Bronchial epithelial cell (primary cell): ENCODE measurements at regions not wholly inside any gene's neighbourhood (a gene's known extent, or its start where the extent isn't known, plus 50 kb on each side); places are given as distances from the start of the nearest gene placed in this dataset.

Experiments used
- DNase-seq: peaks from one replicate; pipeline ENCODE4 v3.0.0-alpha.2; 2010; ENCODE audit warnings: low read depth
- FAIRE-seq: peaks from 2 replicates; lab custom pipeline; 2011; peaks lifted over from hg19 to GRCh38; lab: Jason Lieb, UNC
- H3K27me3 ChIP-seq: 2 replicates; pipeline ENCODE4 v1.5.1; 2011; ENCODE audit warnings: low read length; ENCODE audit not compliant: control insufficient read depth, insufficient read depth
- H3K36me3 ChIP-seq: 2 replicates; pipeline ENCODE4 v1.5.1; 2011; ENCODE audit warnings: low read length; ENCODE audit not compliant: control insufficient read depth, insufficient read depth
- H3K4me3 ChIP-seq: 2 replicates; pipeline ENCODE4 v1.5.1; 2011; ENCODE audit warnings: mild to moderate bottlenecking, low read depth, low read length, control low read depth
- CTCF ChIP-seq: IDR thresholded peaks from 2 replicates; pipeline ENCODE4 v1.5.1; 2011; ENCODE audit warnings: mild to moderate bottlenecking, moderate library complexity, low read length, control low read depth, inconsistent platforms; ENCODE audit not compliant: insufficient read depth, severe bottlenecking

DNA sequence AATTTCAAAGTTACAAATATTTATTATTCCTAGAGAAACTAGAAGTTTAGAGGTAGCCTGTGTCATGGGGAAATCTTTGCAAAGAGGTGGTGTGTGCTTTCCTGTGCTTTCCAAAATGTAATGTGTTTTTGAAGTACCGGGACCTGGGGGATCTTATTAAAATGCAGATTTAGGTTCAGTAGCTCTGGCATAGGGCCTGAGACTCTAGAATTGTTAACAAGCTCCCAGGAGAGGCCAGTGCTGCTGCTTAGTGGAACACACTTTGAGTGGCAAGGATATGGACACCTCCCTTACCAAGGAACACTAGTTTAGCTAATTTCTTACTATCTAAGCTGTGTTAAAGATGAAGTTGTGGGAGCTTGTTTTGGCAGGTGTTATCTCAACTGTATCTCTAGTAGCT lies 428.9 kb downstream of the VGLL3 start:
- no peak for TF ChIP-seq CTCF
- FAIRE-seq (no peak), DNase-seq (no peak)
- Histone ChIP-seq H3K4me3 (no peak overlapping the region), H3K27me3 (no peaks in the 10 kb centered on the region), H3K36me3 (no peaks in the 10 kb centered on the region)

DNA sequence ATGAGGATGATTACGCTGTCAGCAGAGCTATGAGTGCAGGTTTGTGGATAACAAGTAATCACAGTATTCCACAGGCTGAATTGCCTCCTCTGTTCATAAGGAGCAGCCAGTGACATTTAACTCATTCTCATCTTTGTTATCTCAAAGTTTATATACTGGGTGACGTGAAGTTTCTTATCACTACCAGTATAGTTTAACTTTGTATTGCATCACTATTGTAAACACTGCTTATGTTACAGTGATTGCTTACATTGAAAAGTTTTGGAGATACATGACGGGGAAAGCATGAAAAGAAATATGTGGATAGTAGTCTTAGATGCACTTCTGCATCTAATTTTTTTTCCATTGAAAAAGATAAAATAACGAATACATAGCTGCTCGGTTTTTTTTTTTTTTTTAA lies 429.7 kb downstream of the VGLL3 start:
- no peaks in the 10 kb centered on the region for H3K27me3 ChIP-seq

DNA sequence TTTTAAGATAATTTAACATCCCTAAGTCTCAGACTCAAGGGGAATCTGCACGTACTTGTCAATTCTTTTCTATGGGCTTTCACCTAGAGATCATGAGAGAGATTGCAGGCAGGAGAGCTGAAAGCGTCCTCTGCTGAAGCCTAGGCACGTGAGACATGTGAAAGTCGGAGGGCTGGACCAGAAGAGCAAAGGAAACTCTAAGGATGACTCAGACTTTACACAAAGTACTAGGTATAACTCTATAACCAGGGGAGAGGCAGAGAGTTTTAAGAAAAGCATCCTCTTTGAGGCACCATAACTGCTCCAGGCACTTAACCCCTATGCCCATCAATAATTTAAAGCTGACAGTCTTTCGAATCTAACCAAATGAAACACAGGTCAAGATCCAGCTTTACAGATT lies 436.6 kb downstream of the VGLL3 start:
- no peak for DNase-seq
- Histone ChIP-seq H3K36me3 (no peaks in the 10 kb centered on the region), H3K27me3 (no peaks in the 10 kb centered on the region), H3K4me3 (no peak overlapping the region)
- no peak for TF ChIP-seq CTCF
- FAIRE-seq, result no peak

More for the DNA sequence above, 429.7 kb downstream of the VGLL3 start:
- no peak for TF ChIP-seq CTCF
- H3K4me3 ChIP-seq, result no peak overlapping the region
- DNase-seq (no peak), FAIRE-seq (no peak)
- no peaks in the 10 kb centered on the region for H3K36me3 ChIP-seq

DNA sequence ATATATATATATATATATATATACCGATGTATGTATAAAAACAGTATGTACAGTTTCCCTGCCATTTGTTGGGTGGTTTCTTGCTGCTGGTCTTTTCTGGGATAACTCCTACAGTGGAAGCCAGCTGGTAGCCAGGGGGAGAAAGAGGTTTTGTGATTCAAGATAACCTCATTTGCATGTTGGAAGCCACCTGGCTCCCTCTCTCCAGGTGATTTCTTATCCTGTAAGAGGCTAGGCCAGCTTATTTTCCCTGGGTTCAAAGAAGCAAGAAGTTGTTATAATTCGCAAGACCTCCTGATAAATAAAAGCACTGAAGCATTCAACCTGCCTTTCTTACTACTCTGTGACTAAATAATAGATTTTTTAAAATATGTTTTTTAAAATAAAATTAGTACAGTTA lies 443.3 kb downstream of the VGLL3 start:
- DNase-seq, result no peak
- no peak for TF ChIP-seq CTCF
- Histone ChIP-seq H3K4me3 (no peak overlapping the region), H3K36me3 (no peaks in the 10 kb centered on the region), H3K27me3 (no peaks in the 10 kb centered on the region)
- FAIRE-seq, result no peak

DNA sequence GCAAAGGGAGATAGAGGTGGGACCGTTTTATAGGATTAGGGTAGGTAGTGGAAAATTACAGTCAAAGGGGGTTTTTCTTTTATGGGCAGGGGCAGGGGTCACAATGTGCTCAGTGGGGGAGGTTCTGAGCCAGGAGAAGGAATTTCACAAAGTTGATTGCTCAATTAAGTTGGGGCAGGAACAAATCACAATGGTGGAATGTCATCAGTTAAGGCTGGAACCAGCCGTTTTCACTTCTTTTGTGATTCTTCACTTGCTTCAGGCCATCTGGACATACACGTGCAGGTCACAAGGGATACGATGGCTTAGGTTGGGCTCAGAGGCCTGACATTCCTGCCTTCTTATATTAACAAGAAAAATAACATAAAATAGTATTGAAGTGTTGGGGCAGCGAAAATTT lies 453.8 kb downstream of the VGLL3 start:
- DNase-seq (no peak), FAIRE-seq (no peak)
- Histone ChIP-seq H3K36me3 (no peaks in the 10 kb centered on the region), H3K27me3 (no peaks in the 10 kb centered on the region), H3K4me3 (no peak overlapping the region)
- TF ChIP-seq CTCF, result no peak

DNA sequence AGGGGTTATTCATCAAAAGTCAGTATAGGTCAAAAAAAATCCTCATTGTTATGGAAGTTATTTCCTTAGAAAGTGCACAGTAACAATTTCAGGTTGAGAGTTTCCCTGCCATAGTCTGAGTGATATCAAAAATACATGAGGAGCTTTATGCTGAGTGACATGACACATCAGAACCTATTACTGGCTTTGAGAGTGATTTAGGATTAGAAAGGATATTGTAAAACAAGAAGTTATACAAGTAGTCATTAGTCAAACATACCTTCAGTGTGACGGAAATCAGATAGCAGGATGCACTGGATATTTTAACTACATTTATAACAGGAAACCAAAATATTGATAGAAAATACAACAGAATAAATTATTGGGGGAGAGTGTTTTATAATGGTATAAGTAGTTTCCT lies 471.1 kb downstream of the VGLL3 start:
- FAIRE-seq, result no peak
- no peak for TF ChIP-seq CTCF
- Histone ChIP-seq H3K4me3 (no peak overlapping the region), H3K27me3 (no peaks in the 10 kb centered on the region), H3K36me3 (no peaks in the 10 kb centered on the region)
- no peak for DNase-seq
